HG02623 (cell line): ENCODE measurements at regions not wholly inside any gene's neighbourhood (a gene's known extent, or its start where the extent isn't known, plus 50 kb on each side); places are given as distances from the start of the nearest gene placed in this dataset.
A peak's percentile ranks its signal among the peaks of the same experiment; 100 is the strongest.

Experiments used
- ATAC-seq: cut with Tn5 transposase; IDR thresholded peaks from one replicate; pipeline ENCODE4 v1.9.1; 2021; ENCODE audit warnings: moderate library complexity; ENCODE audit not compliant: unreplicated experiment

- ATAC-seq: no peak
Observed at GRCh38 chrX:39911278-39911897, 186.4 kb downstream of the BCOR start.

- ATAC-seq: no peak
Observed at GRCh38 chrX:39912126-39912525, 185.6 kb downstream of the BCOR start.

- ATAC-seq: no peak
Observed at GRCh38 chrX:39915081-39915480, 182.7 kb downstream of the BCOR start.

GRCh38 chrX:39915596-39915995 is 182.2 kb downstream of the BCOR start:
- ATAC-seq: no peak

DNA sequence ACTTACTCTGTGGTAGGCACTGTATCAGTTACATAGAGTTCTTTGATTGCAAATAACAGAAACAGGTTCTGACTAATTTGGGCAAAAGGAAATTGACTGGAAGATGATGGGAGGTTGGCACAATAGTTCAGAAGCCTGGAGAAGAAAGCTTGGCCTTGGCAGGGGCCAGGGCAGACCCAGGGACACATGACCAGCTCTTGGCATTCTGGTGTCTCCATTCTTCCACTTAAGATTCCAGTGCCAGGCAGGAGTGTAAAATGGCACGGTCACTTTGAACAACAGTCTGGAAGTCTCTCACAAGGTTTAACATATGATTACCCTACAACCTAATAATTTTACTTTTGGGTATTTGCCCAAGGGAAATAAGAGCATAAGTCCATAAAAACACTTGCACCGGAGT is 175.9 kb downstream of the BCOR start:
- no peak for ATAC-seq

DNA sequence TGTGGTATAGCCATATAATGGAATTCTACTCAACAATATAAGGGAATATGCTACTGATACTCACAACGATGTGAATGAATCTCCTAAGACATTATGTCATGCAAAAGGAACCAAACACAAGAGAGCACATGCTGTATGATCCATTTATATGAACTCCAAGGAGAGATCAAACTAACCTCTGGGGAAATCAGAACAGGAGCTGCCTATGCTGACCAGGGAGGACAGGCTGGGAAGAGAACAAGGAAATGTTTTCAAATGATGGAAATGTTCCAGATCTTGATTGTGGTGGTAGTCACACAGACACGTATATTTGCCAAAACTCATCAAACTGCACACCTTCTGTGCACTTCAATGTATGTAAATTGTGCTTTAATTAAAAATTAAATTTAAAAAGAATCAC is 175.3 kb downstream of the BCOR start:
- no peak for ATAC-seq

DNA sequence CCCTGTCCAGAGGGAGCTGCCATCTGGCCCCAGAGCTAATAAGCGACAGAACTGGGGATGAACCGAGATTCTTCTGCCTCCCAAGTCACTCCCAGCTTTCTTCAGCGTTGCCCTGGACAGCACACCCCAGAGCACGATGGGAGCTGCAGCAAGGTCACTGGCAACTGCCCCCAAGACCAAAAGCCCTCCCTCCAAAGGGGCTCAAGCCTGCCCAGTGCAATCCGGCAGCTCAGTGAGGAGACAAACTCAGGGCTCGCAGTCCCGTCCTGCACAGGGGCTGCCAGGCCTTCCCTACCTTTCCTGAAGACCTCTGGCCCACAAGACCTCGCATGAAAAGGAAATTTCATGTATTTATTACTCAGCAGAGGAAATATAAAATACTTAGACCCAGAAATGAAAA is 174.8 kb downstream of the BCOR start:
- no peak for ATAC-seq

GRCh38 chrX:39927380-39927779 is 170.4 kb downstream of the BCOR start:
- ATAC-seq: no peak

GRCh38 chrX:39928704-39929378 is 168.9 kb downstream of the BCOR start:
- ATAC-seq: no peak

GRCh38 chrX:39929379-39930025 is 168.3 kb downstream of the BCOR start:
- no peak for ATAC-seq

- ATAC-seq: no peak
Observed at GRCh38 chrX:39930786-39931528, 166.8 kb downstream of the BCOR start.

GRCh38 chrX:39931529-39932282 is 166.1 kb downstream of the BCOR start:
- ATAC-seq: no peak

- ATAC-seq: no peak
Observed at GRCh38 chrX:39935411-39936064, 162.2 kb downstream of the BCOR start.

DNA sequence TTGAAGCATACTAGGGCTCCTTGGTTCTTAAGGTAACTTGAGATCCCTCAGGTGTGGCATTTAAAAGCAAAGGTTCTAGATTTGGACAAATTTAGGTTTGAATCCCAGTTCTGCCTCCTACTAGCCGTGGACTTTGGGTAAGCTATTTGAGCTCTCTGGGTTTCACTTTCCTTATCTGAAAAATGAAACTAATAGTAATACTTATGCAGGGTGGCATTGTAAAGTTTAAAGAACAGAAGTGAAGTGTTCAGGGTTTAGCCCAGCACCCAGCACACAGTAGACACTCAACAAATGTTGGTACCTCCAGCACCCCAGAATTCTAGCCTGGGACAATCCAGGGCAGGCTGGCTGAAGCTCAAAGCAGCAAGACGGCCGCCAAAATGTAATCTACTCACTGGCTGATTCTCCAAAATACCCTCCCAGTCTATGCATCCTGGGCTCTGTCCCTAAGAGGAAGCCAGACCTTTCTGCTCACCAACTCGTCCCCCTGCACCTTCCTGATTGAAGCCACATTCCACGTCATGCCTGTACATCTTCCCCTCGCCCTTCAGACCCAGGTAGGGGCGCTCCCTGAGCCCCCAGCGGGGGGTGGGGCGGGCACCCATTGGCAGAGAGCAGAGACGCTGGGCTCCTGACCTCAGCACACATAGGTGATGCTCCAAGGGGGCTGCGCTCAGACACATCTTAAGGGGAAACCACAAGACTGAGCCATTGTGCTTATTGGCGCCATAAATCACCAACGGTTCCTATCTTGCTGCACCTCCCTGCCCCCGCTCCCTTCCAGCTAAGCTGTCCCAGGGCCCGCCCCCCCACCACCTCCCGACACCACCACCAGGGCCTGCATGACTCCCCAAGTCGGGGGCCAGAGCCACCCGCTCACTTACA is 160.6 kb downstream of the BCOR start:
- peak; percentile 55 for ATAC-seq

DNA sequence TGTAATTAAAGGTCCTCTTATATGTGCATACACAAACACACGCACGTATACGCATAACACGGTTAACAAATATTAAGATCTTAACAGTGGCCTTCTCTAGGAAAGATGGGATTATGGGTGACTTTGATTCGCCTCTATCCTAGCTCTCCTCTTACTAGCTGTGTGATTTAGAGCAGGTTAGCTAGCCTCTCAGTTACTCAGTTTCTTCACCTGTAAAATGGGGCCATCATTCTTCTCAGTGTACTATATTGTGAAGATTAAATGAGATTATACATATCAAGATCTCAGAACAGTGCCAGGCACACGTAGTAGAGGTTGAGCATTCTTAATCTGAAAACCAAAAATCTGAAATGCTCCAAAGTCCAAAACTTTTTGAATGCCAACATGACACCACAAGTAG is 159.3 kb downstream of the BCOR start:
- no peak for ATAC-seq

DNA sequence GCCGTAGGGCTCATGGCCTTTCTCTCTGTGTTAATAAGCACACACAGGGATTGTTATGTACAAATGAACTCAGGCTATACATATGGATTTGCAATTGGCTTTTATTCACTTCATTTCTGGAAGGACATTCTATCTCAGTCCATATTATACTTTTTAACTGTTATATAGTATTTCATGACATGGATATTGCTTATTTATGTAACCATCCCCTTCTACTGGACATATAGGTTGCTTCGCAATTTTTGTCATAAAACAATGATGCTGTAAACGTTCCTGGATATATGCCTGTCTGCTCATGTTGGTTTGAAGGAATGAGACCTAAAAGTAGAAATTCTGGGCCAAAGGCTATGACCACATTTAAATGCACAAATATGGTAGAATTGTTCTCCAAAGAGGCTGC is 158.1 kb downstream of the BCOR start:
- no peak for ATAC-seq

DNA sequence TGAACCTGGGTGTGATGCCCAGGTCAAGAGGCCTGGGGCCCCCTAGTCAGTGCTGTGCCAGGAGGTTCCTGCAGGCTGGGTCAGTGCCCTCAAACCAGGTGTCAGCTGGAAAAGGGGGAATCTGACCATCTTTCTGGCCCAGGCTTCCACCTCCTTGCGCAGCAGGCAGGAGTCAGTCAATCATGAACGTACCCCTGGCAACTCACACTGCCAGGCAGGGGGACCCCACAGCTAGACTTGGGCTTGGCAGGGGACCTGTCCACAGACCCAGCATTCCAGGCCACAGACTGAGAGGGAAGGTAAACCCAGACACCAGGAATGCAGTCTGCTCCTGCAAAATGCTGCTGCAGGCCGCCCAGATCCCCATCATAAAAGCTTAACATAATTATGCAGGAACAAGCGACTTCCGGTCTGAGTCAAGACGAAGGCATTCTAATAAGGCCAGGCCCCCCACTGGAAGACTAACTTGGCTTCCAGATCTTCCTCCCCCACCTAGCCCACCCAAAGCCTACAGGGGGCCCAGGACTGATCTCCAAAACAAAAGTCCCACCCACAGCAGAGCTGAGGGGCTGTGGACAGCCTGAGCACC is 156.3 kb downstream of the BCOR start:
- no peak for ATAC-seq

DNA sequence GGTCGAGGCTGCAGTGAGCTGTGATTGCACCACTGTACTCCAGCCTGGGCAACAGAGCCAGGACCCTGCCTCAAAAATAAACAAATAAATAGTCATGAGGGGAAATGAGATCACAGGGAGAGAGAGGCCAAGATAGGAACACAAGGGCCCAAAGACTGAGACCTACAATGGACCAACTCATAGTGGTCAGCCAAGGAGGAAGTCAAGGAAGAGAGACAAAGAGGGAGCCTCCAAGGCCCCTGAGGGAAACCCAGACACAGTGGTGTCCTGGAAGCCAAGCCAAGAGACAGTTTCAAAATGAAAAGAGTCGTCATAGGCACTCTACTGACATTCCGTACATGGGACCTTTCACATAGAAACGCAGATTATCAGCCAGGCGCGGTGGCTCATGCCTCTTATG is 153.3 kb downstream of the BCOR start:
- ATAC-seq: no peak

DNA sequence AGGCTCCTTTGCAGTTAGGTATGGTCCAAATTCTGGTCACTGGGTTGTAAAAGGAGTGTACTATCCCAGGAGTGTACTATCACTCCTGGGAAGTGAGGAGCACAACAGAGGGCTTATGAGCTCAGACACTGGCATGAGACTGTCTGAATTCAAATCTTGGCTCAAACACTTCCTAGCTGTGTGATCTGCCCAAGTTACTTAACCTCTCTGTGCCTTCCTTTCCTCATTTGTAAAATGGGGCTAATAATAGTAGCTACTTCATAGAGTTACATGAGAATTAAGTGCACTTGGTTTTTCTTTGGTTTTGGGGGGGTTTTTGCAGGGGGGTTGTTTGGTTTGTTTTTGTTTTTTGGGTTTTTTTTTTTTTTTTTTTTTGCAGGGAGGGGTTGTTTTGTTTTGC is 152.0 kb downstream of the BCOR start:
- no peak for ATAC-seq
